ENCODE measurements at regions not wholly inside any gene's neighbourhood (a gene's known extent, or its start where the extent isn't known, plus 50 kb on each side); places are given as distances from the start of the nearest gene placed in this dataset.

- Histone ChIP-seq H3K27me3 (replicated peaks in 1 of 2; ENCODE audit: control insufficient read depth in 2 of 2, insufficient read depth in 2 of 2, low read length in 1 of 2) (no peaks in the 10 kb centered on the region), H2AFZ (ENCODE audit: control insufficient read depth, low read depth, low read length) (no peak overlapping the region), H3K79me2 (ENCODE audit: control insufficient read depth, insufficient read depth, low read length) (no peaks in the 10 kb centered on the region), H3K36me3 (ENCODE audit: control insufficient read depth in 2 of 2, insufficient read depth in 2 of 2, low read length in 1 of 2) (no peaks in the 10 kb centered on the region), H3K9me3 (replicated peaks; ENCODE audit: control insufficient read depth, insufficient read depth, low read length) (no peaks in the 10 kb centered on the region; the same call in 2 of the 3 replicates), H4K20me1 (ENCODE audit: control insufficient read depth, insufficient read depth) (no peaks in the 10 kb centered on the region), H3K4me1 (ENCODE audit: control insufficient read depth, insufficient read depth, low read length) (no peaks in the 10 kb centered on the region), H3K27ac (ENCODE audit: control insufficient read depth, insufficient read depth) (no peak overlapping the region), H3K4me3 (no peak overlapping the region), H3K9ac (ENCODE audit: control insufficient read depth, insufficient read depth, low read length) (no peak overlapping the region), H3K4me2 (ENCODE audit: control insufficient read depth, insufficient read depth) (no peak overlapping the region)
- POLR2A ChIA-PET, result no interaction called here
- DNase-seq (ENCODE audit: low read depth, low spot score), result no peak
- SMC1A ChIA-PET (ENCODE audit: uncharacterized antibody, unreplicated experiment), result no interaction called here
- no peak for FAIRE-seq
- TF ChIP-seq SP1 (IDR thresholded peaks at IDR 0.05; ENCODE audit: low read depth, low read length) (no peak), CBFB (IDR thresholded peaks at IDR 0.05; ENCODE audit: low read depth) (no peak), SREBF1 (IDR thresholded peaks at IDR 0.05; ENCODE audit: low read length) (no peak), BCL11A (IDR thresholded peaks at IDR 0.05; ENCODE audit: low read depth, low read length) (no peak), LARP7 (IDR thresholded peaks at IDR 0.05) (no peak), HSF1 (IDR thresholded peaks at IDR 0.05; ENCODE audit: low read depth, low read length) (no peak), ATF7 (IDR thresholded peaks at IDR 0.05; ENCODE audit: low read depth) (no peak), SMC3 (IDR thresholded peaks at IDR 0.05; ENCODE audit: borderline replicate concordance, low read length) (no peak), WRNIP1 (IDR thresholded peaks at IDR 0.05; ENCODE audit: borderline replicate concordance, low read depth, low read length) (no peak)
- CTCF ChIA-PET, result no interaction called here
- BruUV-seq (replicated peaks), result no TSS peak
- intact Hi-C loops (cut with micrococcal nuclease; ENCODE audit: unreplicated experiment), result no loop called here
- no peak for ATAC-seq
- in situ Hi-C loops (cut with MboI), result no loop called here
- RAD21 ChIA-PET (ENCODE audit: unreplicated experiment), result interaction anchor here (0.5 kb wide), 1 partner anchor 13 kb away, joined by 3 read pairs; no protein-coding TSS in a partner anchor
- 1% methylated on average over 5 of the region's 5 CpGs for WGBS (ENCODE audit: insufficient coverage, insufficient replicate concordance, low lambda C conversion rate, missing lambda C conversion rate)
These were observed 253.4 kb downstream of the SLITRK6 start for GRCh38 chr13:85545771-85546170.

- ChIA-PET POLR2A (interaction anchor here (0.6 kb wide), 1 partner anchor 75 kb away, joined by 8 read pairs; no protein-coding TSS in a partner anchor), RAD21 (ENCODE audit: unreplicated experiment) (no interaction called here), CTCF (no interaction called here), SMC1A (ENCODE audit: uncharacterized antibody, unreplicated experiment) (no interaction called here)
- 0% methylated on average over 1 of the region's 1 CpG for WGBS (ENCODE audit: insufficient coverage, insufficient replicate concordance, low lambda C conversion rate, missing lambda C conversion rate)
- Histone ChIP-seq H3K79me2 (ENCODE audit: control insufficient read depth, insufficient read depth, low read length) (no peaks in the 10 kb centered on the region), H3K4me2 (ENCODE audit: control insufficient read depth, insufficient read depth) (no peak overlapping the region), H3K36me3 (ENCODE audit: control insufficient read depth in 2 of 2, insufficient read depth in 2 of 2, low read length in 1 of 2) (no peaks in the 10 kb centered on the region), H3K9ac (ENCODE audit: control insufficient read depth, insufficient read depth, low read length) (no peak overlapping the region), H3K4me1 (ENCODE audit: control insufficient read depth, insufficient read depth, low read length) (no peaks in the 10 kb centered on the region), H3K4me3 (no peak overlapping the region), H4K20me1 (ENCODE audit: control insufficient read depth, insufficient read depth) (no peaks in the 10 kb centered on the region), H2AFZ (ENCODE audit: control insufficient read depth, low read depth, low read length) (no peak overlapping the region), H3K9me3 (replicated peaks; ENCODE audit: control insufficient read depth, insufficient read depth, low read length) (no peaks in the 10 kb centered on the region; the same call in 2 of the 3 replicates), H3K27ac (ENCODE audit: control insufficient read depth, insufficient read depth) (no peak overlapping the region), H3K27me3 (replicated peaks in 1 of 2; ENCODE audit: control insufficient read depth in 2 of 2, insufficient read depth in 2 of 2, low read length in 1 of 2) (no peaks in the 10 kb centered on the region)
- ATAC-seq (no peak), DNase-seq (ENCODE audit: low read depth, low spot score) (no peak), FAIRE-seq (no peak)
- in situ Hi-C loops (cut with MboI) (no loop called here), intact Hi-C loops (cut with micrococcal nuclease; ENCODE audit: unreplicated experiment) (no loop called here)
- TF ChIP-seq MXI1 (IDR thresholded peaks at IDR 0.05; ENCODE audit: low read depth, low read length) (no peak), TCF3 (IDR thresholded peaks at IDR 0.05; ENCODE audit: borderline replicate concordance, insufficient read depth, low read depth, low read length) (no peak), ZNF24 (IDR thresholded peaks at IDR 0.05) (no peak), PKNOX1 (IDR thresholded peaks at IDR 0.05) (no peak), YBX1 (IDR thresholded peaks at IDR 0.05) (no peak), NKRF (conservative IDR thresholded peaks at IDR 0.05) (no peak), HDGF (IDR thresholded peaks at IDR 0.05) (no peak), EED (IDR thresholded peaks at IDR 0.05; ENCODE audit: low read depth) (no peak), TCF12 (IDR thresholded peaks at IDR 0.05; ENCODE audit: low read depth, low read length) (no peak)
- BruUV-seq (replicated peaks), result no TSS peak
These were observed 254.5 kb downstream of the SLITRK6 start for GRCh38 chr13:85544756-85545155.
